Sigmoid colon (tissue), 4 donors: ENCODE measurements at regions not wholly inside any gene's neighbourhood (a gene's known extent, or its start where the extent isn't known, plus 50 kb on each side); places are given as distances from the start of the nearest gene placed in this dataset.

Source experiments
- CTCF ChIP-seq, 4 experiments: fragments of 450-650 bp in 3 of 4; fragments of 200-600 bp in 1 of 4; IDR thresholded peaks; one replicate each; pipeline ENCODE4 v1.5.1; 2016 to 2019; ENCODE audit warnings: antibody characterized with exemption in 4 of 4, mild to moderate bottlenecking in 3 of 4, moderate library complexity in 2 of 4
- EP300 ChIP-seq, 4 donors: sonication (generic); formaldehyde crosslinking; IDR thresholded peaks; one replicate each; pipeline ENCODE4 v1.6.1; 2017; ENCODE audit warnings: antibody characterized with exemption in 4 of 4
- POLR2A ChIP-seq, 2 donors: fragments of 450-650 bp; IDR thresholded peaks; one replicate each; pipeline ENCODE4 v1.6.1; 2016; ENCODE audit warnings: antibody characterized with exemption in 2 of 2, mild to moderate bottlenecking in 2 of 2, moderate library complexity in 2 of 2
- POLR2AphosphoS5 ChIP-seq, 4 donors: sonication (generic); formaldehyde crosslinking; IDR thresholded peaks; one replicate each; pipeline ENCODE4 v1.6.1; 2017; ENCODE audit warnings: antibody characterized with exemption in 4 of 4

GRCh38 chr4:99715286-99715685 lies 57.7 kb upstream of the C4orf54 start:
- TF ChIP-seq EP300 (IDR thresholded peaks at IDR 0.05), result no peak
- no peak for TF ChIP-seq CTCF (IDR thresholded peaks at IDR 0.05)
- TF ChIP-seq POLR2A (IDR thresholded peaks at IDR 0.05), result no peak
- TF ChIP-seq POLR2AphosphoS5 (IDR thresholded peaks at IDR 0.05), result no peak
